HUES6 (cell line): ENCODE measurements at regions not wholly inside any gene's neighbourhood (a gene's known extent, or its start where the extent isn't known, plus 50 kb on each side); places are given as distances from the start of the nearest gene placed in this dataset.

Experiments used
- H3K27ac ChIP-seq: 2 replicates; pipeline ENCODE4 v1.7.0; 2013; ENCODE audit warnings: low read depth, mild to moderate bottlenecking, low read length, inconsistent platforms
- H3K27me3 ChIP-seq: 2 replicates; pipeline ENCODE4 v1.6.1; 2013; ENCODE audit warnings: low read length; ENCODE audit not compliant: control insufficient read depth, insufficient read depth
- H3K36me3 ChIP-seq: 2 replicates; pipeline ENCODE4 v1.6.1; 2013; ENCODE audit warnings: low read length; ENCODE audit not compliant: control insufficient read depth, insufficient read depth
- H3K4me1 ChIP-seq: 2 replicates; pipeline ENCODE4 v1.6.1; 2013; ENCODE audit warnings: low read length; ENCODE audit not compliant: control insufficient read depth, insufficient read depth
- H3K4me3 ChIP-seq: 2 replicates; pipeline ENCODE4 v1.5.1; 2013; ENCODE audit warnings: low read depth, low read length
- H3K9ac ChIP-seq: one replicate; pipeline ENCODE4 v1.6.1; 2013; ENCODE audit warnings: mild to moderate bottlenecking, low read length
- H3K9me3 ChIP-seq: 2 replicates; pipeline ENCODE4 v1.6.1; 2013; ENCODE audit warnings: low read depth, low read length; ENCODE audit not compliant: control insufficient read depth, insufficient read depth

DNA sequence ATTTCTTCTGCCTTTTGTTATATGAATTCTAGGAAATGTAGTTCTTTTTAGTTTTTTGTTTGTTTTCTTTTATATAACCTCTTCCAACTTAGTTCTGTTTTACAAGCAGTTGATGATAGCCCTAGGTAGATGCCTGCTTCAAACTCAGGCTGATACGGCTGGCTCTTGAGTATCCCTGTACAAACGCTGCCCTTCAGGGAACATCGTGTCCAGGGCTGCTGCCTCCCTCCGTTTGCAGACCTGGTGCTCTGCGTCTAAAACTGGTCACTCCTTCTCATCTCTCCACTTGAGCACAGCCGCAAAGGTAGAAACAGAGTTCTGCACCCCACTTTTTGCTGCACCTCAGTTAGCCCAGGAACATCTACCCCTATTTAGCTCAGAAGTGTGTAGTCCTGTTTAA, 310.1 kb downstream of the PRL start:
- H3K36me3 ChIP-seq = peaks cover under 1% of the 10 kb centered on the region; the same call in 1 of the 2 replicates
- no peaks in the 10 kb centered on the region for H3K27me3 ChIP-seq
- H3K4me3 ChIP-seq = no peak overlapping the region
- H3K4me1 ChIP-seq = peaks cover 13% of the 10 kb centered on the region
- H3K9ac ChIP-seq = no peak overlapping the region
- no peak overlapping the region for H3K27ac ChIP-seq
- H3K9me3 ChIP-seq = peaks cover under 1% of the 10 kb centered on the region; the same call in 1 of the 2 replicates

DNA sequence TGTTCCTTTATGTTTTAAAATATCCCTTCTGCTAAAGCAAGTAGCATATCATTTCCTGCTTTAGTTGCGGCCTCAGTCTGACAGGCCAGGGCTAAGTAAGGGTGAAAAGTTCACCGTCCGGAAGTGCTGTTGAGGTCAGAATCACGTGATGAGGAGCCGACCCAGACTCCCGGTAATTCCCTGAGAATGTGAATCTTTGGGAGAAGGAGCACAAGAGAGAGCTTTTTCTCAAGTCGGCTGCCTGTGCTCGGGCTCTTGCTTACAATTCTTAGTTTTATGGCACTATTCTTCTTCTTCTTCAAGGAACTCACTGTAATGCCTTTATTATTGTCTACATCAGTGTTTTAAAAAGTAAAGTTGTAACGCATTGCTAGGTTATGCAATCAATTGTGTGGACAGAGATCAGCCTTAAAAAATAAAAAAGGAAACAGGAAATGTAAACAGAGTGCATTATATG, 309.3 kb downstream of the PRL start:
- no peaks in the 10 kb centered on the region for H3K27me3 ChIP-seq
- no peaks in the 10 kb centered on the region for H3K36me3 ChIP-seq
- peaks cover 13% of the 10 kb centered on the region for H3K4me1 ChIP-seq
- no peaks in the 10 kb centered on the region for H3K9me3 ChIP-seq
- no peak overlapping the region for H3K9ac ChIP-seq
- no peak overlapping the region for H3K27ac ChIP-seq
- H3K4me3 ChIP-seq = no peak overlapping the region

DNA sequence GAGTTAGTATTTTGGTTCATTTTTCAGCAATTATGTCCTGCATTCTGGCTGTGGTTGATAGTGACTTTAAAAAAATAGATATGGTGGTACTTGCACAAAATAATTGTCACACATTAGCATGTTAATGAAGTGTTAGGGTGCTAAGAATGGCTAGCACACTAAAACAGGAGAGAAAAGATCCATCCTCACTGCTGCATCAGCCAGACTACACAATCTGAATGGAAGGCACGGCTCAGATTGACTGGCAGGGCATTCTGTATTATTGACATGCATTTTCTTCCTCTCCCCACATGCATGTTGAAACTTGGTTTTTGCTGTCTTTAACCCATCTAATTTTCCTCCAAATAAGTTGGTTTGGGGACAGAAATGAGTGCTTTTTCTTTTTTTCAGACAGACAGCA, 306.3 kb downstream of the PRL start:
- no peak overlapping the region for H3K9ac ChIP-seq
- no peaks in the 10 kb centered on the region for H3K36me3 ChIP-seq
- H3K9me3 ChIP-seq = no peaks in the 10 kb centered on the region
- H3K27me3 ChIP-seq = no peaks in the 10 kb centered on the region
- peaks cover 13% of the 10 kb centered on the region for H3K4me1 ChIP-seq
- H3K4me3 ChIP-seq = no peak overlapping the region
- H3K27ac ChIP-seq = no peak overlapping the region

DNA sequence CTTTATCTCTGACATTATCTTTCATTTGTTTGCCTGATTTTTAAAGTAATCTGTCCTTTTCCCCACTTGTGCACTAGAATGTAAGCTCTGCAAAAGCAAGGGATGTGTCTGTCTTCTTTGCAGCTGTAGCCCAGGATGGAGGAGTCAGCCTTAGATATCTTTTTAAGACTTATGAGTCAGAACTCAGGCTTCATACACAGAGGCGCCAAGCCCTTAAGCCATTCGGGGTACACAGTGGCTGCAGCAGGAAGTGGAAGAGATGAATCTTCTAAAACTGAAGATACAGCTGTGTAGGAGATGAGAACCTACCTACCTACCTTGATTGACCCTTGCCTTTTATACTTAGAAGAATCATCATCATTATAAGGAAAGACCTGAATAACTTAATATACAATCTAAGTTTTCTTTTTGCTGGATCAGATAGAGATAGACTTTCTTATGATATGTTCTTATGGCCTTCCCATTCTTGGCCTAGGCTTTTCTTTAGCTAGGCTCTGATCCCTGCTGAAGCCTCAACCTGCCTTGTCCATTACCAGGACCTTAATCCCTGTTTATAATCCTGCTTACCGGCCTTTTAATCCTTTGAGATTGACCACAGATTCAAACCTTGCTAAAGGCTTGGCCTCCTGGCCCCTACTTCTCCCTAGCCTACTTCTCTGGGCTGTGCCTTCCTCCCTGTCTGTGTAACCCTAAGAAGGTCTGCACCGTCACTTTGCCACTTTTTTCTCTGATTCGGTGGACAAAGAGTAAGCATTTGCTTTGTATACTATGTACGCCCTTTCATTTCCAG, 304.5 kb downstream of the PRL start:
- H3K4me1 ChIP-seq = peaks cover 11% of the 10 kb centered on the region
- no peak overlapping the region for H3K27ac ChIP-seq
- H3K9me3 ChIP-seq = no peaks in the 10 kb centered on the region
- H3K27me3 ChIP-seq = no peaks in the 10 kb centered on the region
- H3K36me3 ChIP-seq = no peaks in the 10 kb centered on the region
- no peak overlapping the region for H3K4me3 ChIP-seq
- H3K9ac ChIP-seq = no peak overlapping the region

DNA sequence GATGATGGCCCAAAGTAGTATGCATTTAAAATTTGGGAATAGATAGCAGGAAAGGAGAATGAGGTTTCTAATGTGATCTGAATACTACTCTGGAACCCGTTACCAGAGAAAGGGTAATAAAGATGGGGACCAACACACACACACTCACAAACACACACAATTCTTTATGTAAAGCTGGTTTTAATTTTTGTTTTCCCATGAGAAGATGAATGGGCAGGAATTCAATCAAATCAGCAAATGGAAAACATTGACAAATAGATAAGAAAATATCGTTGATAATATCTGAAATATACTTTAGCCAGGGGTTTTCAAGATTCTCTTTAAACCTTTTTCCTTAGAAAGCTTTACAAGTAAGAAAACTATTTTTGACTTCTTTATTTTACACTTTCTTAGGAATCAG, 303.0 kb downstream of the PRL start:
- H3K36me3 ChIP-seq = no peaks in the 10 kb centered on the region

DNA sequence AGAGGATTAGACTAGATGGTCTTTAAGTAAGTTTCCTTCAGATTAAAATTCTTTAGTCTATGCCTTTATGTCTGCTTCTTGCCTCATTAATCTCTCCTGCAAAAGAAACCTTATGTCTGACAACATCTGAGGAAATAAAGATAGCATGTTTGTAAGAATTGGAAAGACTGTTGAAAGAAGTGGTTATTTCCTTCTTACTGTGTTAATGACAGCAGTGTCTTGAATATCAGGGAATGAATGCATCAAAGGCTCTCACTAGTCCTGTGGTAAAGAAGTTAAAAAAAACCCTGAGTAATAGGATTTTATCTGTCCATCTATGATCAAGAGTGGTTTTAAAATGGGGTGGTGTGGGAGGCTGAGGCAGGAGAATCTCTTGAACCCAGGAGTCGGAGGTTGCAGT, 302.0 kb downstream of the PRL start:
- H3K4me3 ChIP-seq = no peak overlapping the region
- H3K27me3 ChIP-seq = no peaks in the 10 kb centered on the region
- H3K9me3 ChIP-seq = no peaks in the 10 kb centered on the region
- H3K27ac ChIP-seq = no peak overlapping the region
- H3K9ac ChIP-seq = no peak overlapping the region
- H3K4me1 ChIP-seq = peaks cover 14% of the 10 kb centered on the region; the same call in 1 of the 2 replicates
- no peaks in the 10 kb centered on the region for H3K36me3 ChIP-seq

More for the DNA sequence above, 303.0 kb downstream of the PRL start:
- peaks cover 11% of the 10 kb centered on the region; the same call in 1 of the 2 replicates for H3K4me1 ChIP-seq
- no peak overlapping the region for H3K9ac ChIP-seq
- no peak overlapping the region for H3K4me3 ChIP-seq
- H3K27me3 ChIP-seq = no peaks in the 10 kb centered on the region
- no peaks in the 10 kb centered on the region for H3K9me3 ChIP-seq
- no peak overlapping the region for H3K27ac ChIP-seq

DNA sequence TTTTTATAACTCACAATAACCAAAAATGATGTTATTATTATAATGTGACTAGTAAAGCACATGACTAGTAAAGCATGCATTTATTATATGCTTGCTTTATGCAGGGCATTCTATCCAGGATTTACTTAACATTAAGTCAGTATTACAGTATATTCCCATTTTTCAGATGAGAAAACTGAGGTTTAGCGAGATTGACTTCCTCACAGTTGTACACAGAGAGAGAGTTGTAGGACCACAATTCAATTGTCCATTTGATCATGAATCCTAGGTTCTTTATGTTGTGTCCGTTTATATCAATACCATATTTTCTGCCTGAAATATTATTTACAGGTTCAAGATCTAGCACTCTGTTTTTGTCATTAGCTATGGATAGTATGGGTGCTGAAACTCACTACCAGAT, 301.5 kb downstream of the PRL start:
- no peaks in the 10 kb centered on the region for H3K27me3 ChIP-seq
- no peak overlapping the region for H3K27ac ChIP-seq
- H3K4me1 ChIP-seq = peaks cover 14% of the 10 kb centered on the region; the same call in 1 of the 2 replicates
- H3K9me3 ChIP-seq = no peaks in the 10 kb centered on the region
- no peak overlapping the region for H3K4me3 ChIP-seq
- no peaks in the 10 kb centered on the region for H3K36me3 ChIP-seq
- no peak overlapping the region for H3K9ac ChIP-seq

DNA sequence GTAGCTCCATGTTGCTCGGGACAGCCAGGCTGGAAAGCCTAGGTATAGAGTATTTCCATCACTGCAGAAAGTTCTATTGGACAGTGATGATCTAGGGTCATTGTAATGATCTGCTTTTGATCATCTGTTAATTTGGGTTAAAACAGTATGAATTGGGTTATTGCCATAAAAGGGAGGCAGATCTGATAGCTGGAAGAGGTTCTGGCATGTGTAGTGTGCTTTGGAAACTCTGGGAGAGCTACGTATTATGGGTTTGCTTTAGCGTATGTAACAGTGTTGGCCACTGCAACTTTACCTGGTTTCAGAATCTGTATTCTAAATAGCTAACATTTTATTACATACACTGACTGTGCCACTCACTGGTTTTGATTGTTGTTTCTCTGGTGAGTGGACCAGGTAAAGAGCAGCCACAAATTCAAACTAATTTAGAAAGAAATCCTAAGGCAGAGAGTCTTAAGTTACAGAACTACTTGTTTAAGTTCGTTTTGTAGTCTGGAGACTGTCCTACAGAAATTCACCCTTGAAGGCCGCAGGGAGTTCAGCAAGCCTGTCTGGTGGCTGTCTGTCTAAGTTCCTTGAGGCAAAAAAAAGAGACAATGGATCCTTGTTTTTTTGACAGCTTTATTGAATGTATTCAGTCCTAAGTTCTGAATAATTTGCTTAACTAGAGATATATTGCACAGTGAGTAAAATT, 300.3 kb downstream of the PRL start:
- H3K9me3 ChIP-seq = no peaks in the 10 kb centered on the region
- H3K27me3 ChIP-seq = no peaks in the 10 kb centered on the region
- H3K4me3 ChIP-seq = no peak overlapping the region
- H3K4me1 ChIP-seq = peaks cover 14% of the 10 kb centered on the region; the same call in 1 of the 2 replicates
- no peak overlapping the region for H3K27ac ChIP-seq
- no peaks in the 10 kb centered on the region for H3K36me3 ChIP-seq
- H3K9ac ChIP-seq = no peak overlapping the region

DNA sequence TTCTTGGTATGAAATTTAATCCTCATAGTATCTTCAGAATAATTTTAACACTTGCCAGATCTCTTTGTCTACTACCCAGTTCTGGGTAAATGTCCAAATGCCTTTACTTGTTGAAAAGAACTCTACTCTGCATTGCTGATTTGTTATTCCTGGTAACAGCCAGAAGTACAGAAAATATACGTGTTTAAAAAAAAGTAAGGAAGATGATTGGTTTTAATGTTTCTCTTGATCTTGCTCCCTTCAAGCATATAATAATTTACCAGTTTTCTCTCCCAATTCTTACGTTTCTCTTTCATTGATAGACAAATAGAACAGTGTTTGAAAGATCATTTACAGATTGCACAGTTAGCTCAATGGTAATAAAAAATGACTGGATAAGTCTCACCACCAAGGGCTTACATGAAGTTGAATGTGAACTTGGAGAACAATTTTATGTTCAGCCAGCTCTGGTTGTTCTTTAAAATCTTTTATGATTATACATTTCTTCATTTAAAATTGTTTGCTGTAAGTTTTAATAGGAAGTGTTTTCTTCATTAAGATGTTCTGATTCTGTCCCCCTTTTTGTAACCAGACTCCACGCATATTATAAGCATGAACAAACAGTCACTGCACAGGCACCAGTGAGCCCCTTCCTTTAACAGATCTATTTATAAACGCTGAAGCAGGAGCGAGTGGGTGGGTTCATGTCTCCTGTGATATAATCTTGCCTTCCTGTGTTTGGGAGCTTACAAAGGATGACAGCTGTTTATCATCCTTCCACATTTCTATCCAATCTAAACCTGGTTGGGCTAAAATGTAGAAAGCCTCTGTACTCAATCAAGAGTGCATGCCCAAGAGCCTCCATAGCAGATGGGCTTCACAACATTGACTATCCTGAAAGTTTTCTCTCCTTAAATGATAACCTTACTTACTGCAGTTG, 299.5 kb downstream of the PRL start:
- H3K36me3 ChIP-seq = no peaks in the 10 kb centered on the region
- H3K9ac ChIP-seq = no peak overlapping the region
- no peak overlapping the region for H3K27ac ChIP-seq
- H3K27me3 ChIP-seq = no peaks in the 10 kb centered on the region
- peaks cover 14% of the 10 kb centered on the region; the same call in 1 of the 2 replicates for H3K4me1 ChIP-seq
- H3K9me3 ChIP-seq = no peaks in the 10 kb centered on the region
- H3K4me3 ChIP-seq = no peak overlapping the region

DNA sequence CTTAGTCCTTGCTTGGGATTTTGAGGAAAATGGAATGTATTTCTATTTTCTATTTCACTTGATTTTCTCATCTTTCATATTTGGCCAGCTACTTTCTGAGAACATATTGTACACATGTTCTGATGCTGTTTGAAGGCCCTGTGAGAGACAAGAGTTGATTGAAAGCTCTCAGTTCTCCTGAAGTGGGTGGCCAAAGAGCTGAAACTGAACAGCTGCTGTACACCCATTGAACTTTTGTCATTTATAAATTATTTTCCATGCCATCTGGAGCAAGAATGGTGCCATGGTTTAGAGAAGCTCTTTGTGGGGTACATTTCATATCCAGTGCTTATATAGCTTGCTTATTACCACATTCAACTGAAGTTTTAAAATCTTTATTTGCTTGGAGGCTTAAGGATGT, 298.3 kb downstream of the PRL start:
- Histone ChIP-seq H3K36me3 (no peaks in the 10 kb centered on the region), H3K9ac (no peak overlapping the region), H3K27me3 (no peaks in the 10 kb centered on the region), H3K4me1 (peaks cover 18% of the 10 kb centered on the region), H3K9me3 (no peaks in the 10 kb centered on the region), H3K27ac (no peak overlapping the region), H3K4me3 (no peak overlapping the region)
